SIG-M5 (cell line): ENCODE measurements at regions not wholly inside any gene's neighbourhood (a gene's known extent, or its start where the extent isn't known, plus 50 kb on each side); places are given as distances from the start of the nearest gene placed in this dataset.

ENCODE experiments used
- DNase-seq: peaks from one replicate; lab custom pipeline; 2025; lab: John Stamatoyannopoulos, UW

GRCh38 chr10:88127766-88128165 is 264.3 kb downstream of the PTEN start:
- no peak for DNase-seq

- DNase-seq = no peak
These were observed 265.6 kb downstream of the PTEN start for GRCh38 chr10:88129013-88129412.

GRCh38 chr10:88130912-88131311 is 267.5 kb downstream of the PTEN start:
- no peak for DNase-seq

DNA sequence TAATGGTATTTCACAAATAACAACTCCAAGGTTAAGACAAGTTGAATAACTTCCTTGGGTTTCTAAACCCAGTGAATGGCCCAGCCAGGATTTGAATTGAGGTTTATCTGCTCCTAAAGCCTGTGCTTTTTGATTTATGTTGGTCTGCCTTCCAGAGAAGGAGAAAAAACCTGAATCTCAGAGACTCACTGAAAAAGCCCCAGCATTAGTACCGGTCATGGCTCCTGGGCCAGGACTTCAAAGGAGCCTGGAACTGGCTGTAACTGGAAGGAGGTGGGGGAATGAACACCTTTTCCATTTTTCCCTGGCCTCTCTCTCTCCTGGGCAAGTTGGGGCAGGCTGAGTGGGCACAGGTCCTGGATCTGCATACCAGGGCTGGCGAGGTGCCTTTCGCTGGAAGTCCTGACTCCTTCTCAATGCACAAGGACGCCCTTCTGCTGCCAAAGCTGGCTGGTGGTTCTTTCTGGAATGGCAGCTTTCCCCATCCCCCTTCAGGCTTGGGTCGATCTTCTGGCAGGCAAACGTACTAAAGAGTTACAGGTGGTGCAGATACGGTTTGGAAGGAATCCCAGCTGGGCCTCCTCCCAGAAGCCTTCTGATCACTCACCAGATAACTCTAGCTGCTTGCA is 268.2 kb downstream of the PTEN start:
- DNase-seq = no peak

DNA sequence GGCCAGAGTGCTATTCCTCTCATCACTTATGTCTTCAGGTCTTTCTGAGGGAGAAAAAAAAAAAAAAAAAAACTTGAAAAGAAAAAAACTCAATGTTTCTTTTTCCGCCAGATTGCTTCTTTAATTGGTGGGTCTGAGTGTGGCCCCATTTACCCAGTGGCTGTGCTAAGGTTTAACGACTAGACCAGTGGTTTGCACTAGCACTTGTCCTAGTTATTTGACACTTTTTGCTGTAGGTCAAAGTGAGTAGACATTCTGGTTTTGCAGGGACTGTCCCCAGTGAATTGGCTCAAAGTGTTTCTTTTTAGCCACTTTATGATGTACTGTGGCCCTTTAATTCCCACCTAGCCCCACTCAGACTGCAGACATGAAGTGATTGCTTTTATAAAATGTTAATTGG is 273.3 kb downstream of the PTEN start:
- no peak for DNase-seq

DNA sequence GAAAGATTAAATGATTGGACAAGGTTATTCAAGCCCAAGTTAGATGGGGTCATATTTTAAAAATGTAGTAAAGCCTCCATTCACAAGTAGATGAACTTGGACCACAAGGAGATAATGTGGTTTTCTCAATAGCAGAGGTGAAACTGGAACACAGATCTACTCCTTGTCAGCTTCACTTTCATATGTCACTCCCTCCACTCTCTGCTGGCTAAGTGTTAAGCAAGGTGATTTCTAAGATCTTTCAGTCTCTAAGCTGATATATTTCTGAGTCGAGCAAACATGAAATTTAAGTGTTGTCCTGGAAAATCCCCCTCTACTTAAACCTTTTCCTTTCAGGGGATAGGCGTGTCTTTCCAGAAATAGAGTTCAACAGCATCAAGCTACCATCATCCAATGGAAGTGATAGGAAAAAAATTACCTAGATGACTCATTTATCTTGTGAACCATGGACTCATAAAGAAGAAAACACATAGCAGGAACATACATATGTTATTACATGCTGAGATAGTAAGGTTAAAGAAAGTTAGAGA is 275.0 kb downstream of the PTEN start:
- no peak for DNase-seq

DNA sequence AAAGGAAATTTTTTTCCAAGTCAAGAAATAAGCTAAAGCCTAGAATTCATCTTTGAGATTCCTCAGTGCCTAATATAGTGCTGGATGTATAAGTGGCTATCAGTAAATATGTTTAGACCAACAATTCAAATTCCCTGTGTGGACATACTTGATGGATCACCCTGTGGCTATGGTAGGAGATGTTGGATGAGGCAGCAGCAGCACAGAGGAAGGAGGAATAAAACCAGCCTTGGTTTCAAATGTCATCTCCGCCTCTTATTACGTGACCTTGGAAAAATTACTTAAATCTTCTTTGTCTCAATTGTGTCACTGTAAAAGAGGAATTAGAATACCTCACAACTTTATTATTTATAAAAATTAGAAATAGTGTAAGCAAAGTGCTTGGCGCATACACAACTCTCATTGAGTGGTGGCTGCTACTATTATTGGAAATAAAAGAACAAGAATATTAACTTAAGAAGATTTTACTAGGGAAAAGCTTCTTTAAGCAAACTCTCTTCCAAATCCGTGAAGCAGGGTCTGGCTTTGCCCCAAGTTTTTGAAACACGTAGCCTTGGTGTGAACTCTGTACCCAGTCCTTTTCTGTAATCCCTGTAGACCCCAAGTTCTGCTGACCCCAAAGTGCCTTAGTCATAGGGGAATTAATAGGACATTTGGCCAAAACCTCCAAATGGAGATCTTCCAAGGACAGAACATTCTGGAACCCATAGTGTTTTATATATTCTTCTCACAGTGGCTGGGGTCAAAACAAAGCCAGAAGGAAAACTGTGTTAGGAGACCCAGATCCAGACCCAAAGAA is 283.8 kb downstream of the PTEN start:
- DNase-seq = no peak

GRCh38 chr10:88149906-88150305 is 286.5 kb downstream of the PTEN start:
- DNase-seq = no peak

GRCh38 chr10:88150339-88150738 is 286.9 kb downstream of the PTEN start:
- no peak for DNase-seq

GRCh38 chr10:88152728-88153133 is 289.3 kb downstream of the PTEN start:
- DNase-seq = no peak

GRCh38 chr10:88154596-88155250 is 291.3 kb downstream of the PTEN start:
- DNase-seq = no peak

DNA sequence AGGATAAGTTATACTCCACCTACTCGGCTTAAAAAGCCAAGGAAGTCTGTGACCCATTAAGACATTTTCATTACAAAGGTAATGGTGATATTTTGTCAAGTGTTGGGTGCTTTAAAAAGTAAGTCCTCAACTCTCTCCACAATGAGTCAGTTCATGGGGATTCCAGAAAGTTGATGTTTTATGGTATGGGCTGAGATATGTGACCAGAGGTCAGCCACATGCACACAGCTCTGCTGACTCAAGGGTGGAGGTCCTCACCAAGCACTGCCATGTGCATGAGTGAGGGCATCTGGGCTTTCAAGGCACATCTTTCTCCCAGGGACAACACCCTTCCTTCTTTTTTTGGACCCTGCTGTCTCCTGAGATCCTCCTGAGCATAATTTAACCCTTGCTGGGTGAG is 292.9 kb downstream of the PTEN start:
- DNase-seq = no peak

DNA sequence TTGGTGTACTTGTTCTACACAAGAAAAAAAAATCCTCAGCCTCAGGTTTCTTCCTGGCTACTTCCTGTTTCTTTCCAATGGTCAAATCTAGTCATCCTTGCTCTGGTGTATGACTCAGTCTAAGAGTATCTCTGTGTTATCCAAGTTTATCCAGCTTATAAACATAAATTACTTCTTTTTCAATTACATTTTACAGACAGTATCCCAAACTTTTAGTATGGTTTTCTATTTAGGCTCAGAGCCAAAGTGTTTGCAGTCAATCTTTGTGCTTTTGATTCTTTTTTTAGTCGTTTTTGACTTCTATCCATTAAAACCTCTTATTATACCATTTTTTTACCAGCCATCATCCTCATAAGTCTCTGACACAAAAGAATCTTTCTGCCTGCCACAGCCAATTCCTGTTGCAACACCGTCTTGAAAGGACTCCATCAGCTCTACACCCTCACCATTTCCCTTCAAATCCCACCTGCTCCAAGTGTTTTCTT is 294.6 kb downstream of the PTEN start:
- no peak for DNase-seq

DNA sequence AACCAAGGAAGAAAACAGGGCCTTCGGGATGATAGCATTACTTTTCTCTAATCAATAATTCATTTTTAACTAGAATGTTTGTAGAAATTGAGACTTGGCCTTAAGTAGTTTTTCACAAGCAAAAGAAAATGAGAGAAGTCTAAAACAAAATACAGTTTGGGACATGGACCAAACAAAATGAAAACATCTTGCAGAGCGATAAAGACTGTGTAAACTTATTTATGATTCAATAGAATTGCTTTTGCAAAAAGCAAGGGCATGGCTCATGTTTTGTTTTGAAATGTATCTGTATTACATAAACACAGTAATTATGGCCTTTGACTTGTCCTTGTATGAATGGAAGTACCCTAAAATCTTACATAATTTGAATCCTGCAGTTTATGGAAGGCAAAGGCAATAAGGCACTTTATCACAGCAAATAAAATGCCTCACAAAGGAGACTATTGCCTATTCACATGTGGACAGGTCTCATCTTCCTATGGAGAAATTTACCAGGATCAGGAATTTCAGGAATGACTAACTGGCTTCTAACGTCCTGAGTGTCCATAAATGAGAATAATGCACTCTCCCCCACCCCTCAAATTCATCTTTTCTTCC is 295.2 kb downstream of the PTEN start:
- no peak for DNase-seq

DNA sequence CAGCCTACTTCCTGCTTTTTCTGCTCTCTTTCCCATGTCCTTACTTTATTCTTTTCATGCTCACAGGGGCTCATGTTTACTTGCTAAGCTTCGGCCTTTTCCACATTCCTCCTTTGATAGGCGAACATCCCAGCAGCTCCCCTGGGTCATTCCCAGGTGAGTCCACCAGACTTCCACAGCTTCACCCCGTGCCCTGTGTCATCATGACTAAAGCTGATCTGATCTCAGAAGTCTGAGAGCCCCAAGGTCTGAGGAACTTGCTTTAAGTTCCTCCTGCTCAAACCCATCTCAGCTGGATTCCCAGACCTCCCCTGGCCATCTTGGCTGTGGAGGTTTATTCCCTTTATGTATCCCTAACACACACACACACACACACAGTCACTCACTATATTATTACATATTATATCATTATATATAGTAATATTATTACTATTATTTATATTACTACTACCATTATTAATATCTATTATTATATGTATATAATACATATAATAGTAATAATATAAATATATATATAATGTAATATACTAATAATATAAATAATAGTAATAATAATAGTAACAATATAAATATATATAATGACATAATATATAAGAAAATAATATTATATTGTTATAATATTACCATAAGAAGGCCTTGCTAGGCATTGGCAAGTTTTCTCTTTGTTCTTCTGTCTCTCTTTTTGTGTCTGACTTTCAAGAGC is 295.9 kb downstream of the PTEN start:
- DNase-seq = no peak

DNA sequence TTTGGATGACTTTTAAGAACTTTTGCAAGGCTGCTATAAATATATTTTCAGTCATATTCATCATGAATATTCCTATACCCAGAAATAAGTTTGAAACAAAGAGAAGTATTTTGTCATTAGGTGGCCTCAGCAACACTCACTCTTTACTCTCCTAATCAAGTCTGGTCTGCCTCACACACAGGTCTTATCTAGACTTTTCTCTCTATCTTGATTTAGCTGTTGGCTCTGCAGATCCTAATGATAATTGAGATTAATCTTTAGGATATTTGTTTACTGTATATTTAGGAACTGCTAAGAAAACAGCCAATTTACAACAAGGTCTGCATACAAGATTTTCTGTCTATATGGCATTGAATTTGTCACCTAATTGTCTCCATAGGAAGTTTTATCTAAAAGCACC is 297.6 kb downstream of the PTEN start:
- no peak for DNase-seq

DNA sequence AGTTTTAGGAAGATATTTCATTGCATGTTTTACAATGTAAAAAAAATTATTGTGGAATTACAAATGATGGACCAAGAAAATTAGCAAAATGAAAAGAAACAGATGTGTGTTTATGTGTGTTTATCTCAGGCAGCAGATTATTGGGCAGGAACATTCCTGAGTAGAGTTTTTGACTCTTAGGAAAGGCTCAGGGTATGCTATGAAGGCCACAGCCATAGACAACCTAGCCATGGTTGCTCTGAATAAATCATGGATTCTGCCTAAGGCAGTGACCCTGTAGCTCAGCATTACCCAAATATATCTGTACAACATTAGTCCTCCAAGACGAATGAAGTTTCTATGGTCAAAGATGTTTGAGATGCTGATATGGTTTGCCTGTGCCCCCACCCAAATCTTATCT is 298.3 kb downstream of the PTEN start:
- no peak for DNase-seq

DNA sequence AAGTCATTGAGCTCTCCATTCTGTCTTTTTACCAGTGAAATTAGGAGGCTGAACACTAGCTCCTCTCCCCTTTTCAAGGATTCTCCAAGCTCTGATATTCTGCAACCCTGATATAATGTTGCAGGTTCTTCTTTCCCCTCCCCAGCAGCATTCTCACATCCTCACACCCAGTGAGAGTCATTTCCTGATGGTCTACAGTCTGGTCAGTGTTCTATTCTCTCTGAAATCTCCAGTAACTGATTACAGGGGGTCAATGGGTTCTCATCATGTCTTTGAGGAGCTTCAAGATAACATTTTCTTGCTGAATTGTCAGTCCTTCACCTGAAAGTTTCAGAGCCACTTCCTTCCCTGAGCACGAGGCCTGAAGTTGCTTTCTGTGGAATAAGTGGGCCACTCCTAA is 299.4 kb downstream of the PTEN start:
- DNase-seq = no peak

DNA sequence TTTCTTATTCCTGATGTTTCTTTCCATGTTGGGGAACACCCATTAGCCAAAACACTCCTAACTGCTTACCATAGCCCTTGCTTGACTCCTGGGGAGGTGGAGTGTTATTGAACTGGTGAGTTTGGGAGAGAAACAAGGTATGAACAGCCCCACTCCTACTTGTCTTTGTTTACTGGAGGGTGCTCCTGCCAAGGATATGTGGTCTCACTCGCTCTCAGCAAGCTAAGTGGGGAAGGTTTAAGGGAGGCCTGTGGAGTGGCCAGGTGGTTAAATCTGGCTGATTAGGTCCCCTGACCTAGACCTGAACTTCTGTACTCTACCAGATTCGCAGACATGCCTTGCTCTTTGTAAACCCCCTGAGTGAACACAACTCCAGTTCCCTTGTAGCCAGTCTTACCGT is 300.1 kb downstream of the PTEN start:
- DNase-seq = no peak

DNA sequence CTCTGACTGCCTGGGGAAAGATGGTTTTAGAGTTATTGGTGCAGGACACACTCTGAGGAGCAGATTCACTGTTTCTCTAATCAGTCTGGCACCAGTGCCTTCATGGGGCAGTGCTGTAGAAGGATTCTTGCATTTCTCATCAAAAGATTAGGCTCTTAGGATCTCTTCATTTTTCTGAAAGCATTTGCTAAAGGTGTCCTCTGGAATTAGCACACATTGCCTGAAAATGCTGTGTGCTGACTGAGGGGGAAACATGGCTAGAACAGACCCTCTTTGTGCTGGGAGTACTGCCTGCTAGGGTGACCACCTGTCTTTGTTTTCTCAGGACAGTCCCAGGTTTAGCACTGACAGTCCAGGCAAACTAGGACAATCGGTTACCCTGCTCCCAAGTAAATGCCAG is 301.0 kb downstream of the PTEN start:
- no peak for DNase-seq

GRCh38 chr10:88165849-88166271 is 302.4 kb downstream of the PTEN start:
- DNase-seq = no peak
